HG03064 (cell line): ENCODE measurements at regions not wholly inside any gene's neighbourhood (a gene's known extent, or its start where the extent isn't known, plus 50 kb on each side); places are given as distances from the start of the nearest gene placed in this dataset.
A peak's percentile ranks its signal among the peaks of the same experiment; 100 is the strongest.

Experiments
- ATAC-seq: cut with Tn5 transposase; IDR thresholded peaks from one replicate; pipeline ENCODE4 v1.9.1; 2021; ENCODE audit warnings: low read depth; ENCODE audit not compliant: unreplicated experiment

GRCh38 chr14:96723946-96724345, 73.2 kb upstream of the VRK1 start:
- no peak for ATAC-seq

- ATAC-seq: no peak
These were observed 72.0 kb upstream of the VRK1 start for GRCh38 chr14:96725232-96725631.

GRCh38 chr14:96727073-96727472, 70.1 kb upstream of the VRK1 start:
- ATAC-seq: no peak

GRCh38 chr14:96727491-96727890, 69.7 kb upstream of the VRK1 start:
- ATAC-seq: no peak

GRCh38 chr14:96727980-96728717, 69.0 kb upstream of the VRK1 start:
- ATAC-seq: no peak

GRCh38 chr14:96729889-96730288, 67.3 kb upstream of the VRK1 start:
- ATAC-seq: no peak

- ATAC-seq: no peak
These were observed 66.8 kb upstream of the VRK1 start for GRCh38 chr14:96730386-96730785.

GRCh38 chr14:96734076-96734622, 63.0 kb upstream of the VRK1 start:
- ATAC-seq: no peak

GRCh38 chr14:96735526-96735925, 61.7 kb upstream of the VRK1 start:
- no peak for ATAC-seq

- ATAC-seq: no peak
These were observed 60.7 kb upstream of the VRK1 start for GRCh38 chr14:96736439-96736838.

GRCh38 chr14:96737881-96738280, 59.3 kb upstream of the VRK1 start:
- no peak for ATAC-seq

GRCh38 chr14:96739200-96739910, 57.8 kb upstream of the VRK1 start:
- ATAC-seq: no peak

- peak; percentile 75 for ATAC-seq
These were observed 55.8 kb upstream of the VRK1 start for GRCh38 chr14:96741151-96741977.

- no peak for ATAC-seq
These were observed 52.9 kb upstream of the VRK1 start for GRCh38 chr14:96744262-96744661.

GRCh38 chr14:96745500-96746051, 51.6 kb upstream of the VRK1 start:
- no peak for ATAC-seq

GRCh38 chr14:96746101-96746500, 51.1 kb upstream of the VRK1 start:
- no peak for ATAC-seq

GRCh38 chr14:96747006-96747405, 50.2 kb upstream of the VRK1 start:
- no peak for ATAC-seq
